Natural killer cell (primary cell): ENCODE measurements at regions not wholly inside any gene's neighbourhood (a gene's known extent, or its start where the extent isn't known, plus 50 kb on each side); places are given as distances from the start of the nearest gene placed in this dataset.

Experiments used
- ATAC-seq, 3 donors: fragments of 150-1000 bp in 2 of 3; fragments of 200-7000 bp in 1 of 3; cut with Tn5 transposase; 1 replicate in 1 of 3; 2 replicates in 2 of 3; pipeline ENCODE4 v1.10.0; 2021; ENCODE audit warnings: mild to moderate bottlenecking in 2 of 3, moderate library complexity in 2 of 3
- DNase-seq, 2 donors: peaks; one replicate each; pipeline versions ENCODE4 v3.0.0 to v3.0.0-alpha.2; 2013 to 2021; ENCODE audit warnings: mixed read lengths in 1 of 2
- H3K27ac ChIP-seq: one replicate; pipeline ENCODE4 v1.5.1; 2013; ENCODE audit warnings: mild to moderate bottlenecking, low read length
- H3K27me3 ChIP-seq: one replicate; pipeline ENCODE4 v1.6.1; 2013; ENCODE audit warnings: low read length; ENCODE audit not compliant: control insufficient read depth, insufficient read depth
- H3K36me3 ChIP-seq: one replicate; pipeline ENCODE4 v1.6.1; 2013; ENCODE audit warnings: low read length; ENCODE audit not compliant: control insufficient read depth, insufficient read depth
- H3K4me1 ChIP-seq: one replicate; pipeline ENCODE4 v1.6.1; 2013; ENCODE audit warnings: low read length; ENCODE audit not compliant: control insufficient read depth, insufficient read depth
- H3K4me3 ChIP-seq: one replicate; pipeline ENCODE4 v1.5.1; 2013; ENCODE audit warnings: low read length
- H3K9me3 ChIP-seq: one replicate; pipeline ENCODE4 v1.6.1; 2013; ENCODE audit warnings: low read length; ENCODE audit not compliant: control insufficient read depth, insufficient read depth
- H3K27ac Mint-ChIP-seq, 2 donors: one replicate each; pipeline ENCODE4 v1.8.0; 2022; ENCODE audit warnings: mild to moderate bottlenecking in 2 of 2, mixed read lengths in 2 of 2, moderate library complexity in 1 of 2
- H3K27me3 Mint-ChIP-seq, 2 donors: one replicate each; pipeline ENCODE4 v1.8.0; 2022; ENCODE audit warnings: low read depth in 2 of 2, mixed read lengths in 2 of 2
- H3K36me3 Mint-ChIP-seq: one replicate; pipeline ENCODE4 v1.8.0; 2022; ENCODE audit warnings: mixed read lengths
- H3K4me1 Mint-ChIP-seq, 2 donors: one replicate each; pipeline ENCODE4 v1.8.0; 2022; ENCODE audit warnings: mixed read lengths in 2 of 2
- H3K4me3 Mint-ChIP-seq: one replicate; pipeline ENCODE4 v1.8.0; 2022; ENCODE audit warnings: mild to moderate bottlenecking, moderate library complexity, mixed read lengths
- H3K9me3 Mint-ChIP-seq, 2 donors: one replicate each; pipeline ENCODE4 v1.8.0; 2022; ENCODE audit warnings: mixed read lengths in 2 of 2
- CTCF ChIP-seq: fragments of 200-600 bp; IDR thresholded peaks from one replicate; pipeline ENCODE4 v1.8.0; 2022; ENCODE audit warnings: antibody characterized with exemption
- WGBS: methylation state at CpG from one replicate; pipeline ENCODE4 v1.1.7; 2013; ENCODE audit warnings: missing lambda C conversion rate; ENCODE audit not compliant: insufficient coverage; 5-methylcytosine and 5-hydroxymethylcytosine counted together
- intact Hi-C: fragments of 100-400 bp; cut with micrococcal nuclease; formaldehyde crosslinking; loops from one replicate; pipeline ENCODE4 v1.14.2; 2022

GRCh38 chr7:109806548-109806947 is 1236.9 kb downstream of the DNAJB9 start:
- H3K27ac ChIP-seq: no peak overlapping the region
- H3K27me3 ChIP-seq: no peaks in the 10 kb centered on the region
- intact Hi-C loops: no loop called here
- H3K27ac Mint-ChIP-seq: no peak overlapping the region
- H3K36me3 ChIP-seq: no peaks in the 10 kb centered on the region
- no peak for DNase-seq
- no peaks in the 10 kb centered on the region for H3K4me1 ChIP-seq
- H3K9me3 ChIP-seq: no peaks in the 10 kb centered on the region
- no peak for TF ChIP-seq CTCF
- no peaks in the 10 kb centered on the region for H3K27me3 Mint-ChIP-seq
- no peak overlapping the region for H3K4me3 Mint-ChIP-seq
- no peaks in the 10 kb centered on the region for H3K36me3 Mint-ChIP-seq
- peaks cover 0 to 24% of the 10 kb centered on the region in 2 donors for H3K9me3 Mint-ChIP-seq
- no peak for ATAC-seq
- H3K4me3 ChIP-seq: no peak overlapping the region
- H3K4me1 Mint-ChIP-seq: no peaks in the 10 kb centered on the region

- TF ChIP-seq CTCF: no peak
- Mint-ChIP-seq H3K27ac (no peak overlapping the region), H3K4me3 (no peak overlapping the region)
Measured at GRCh38 chr7:109821156-109821555, 1251.5 kb downstream of the DNAJB9 start.

GRCh38 chr7:109834851-109835250 is 1256.1 kb upstream of the LRRN3 start:
- intact Hi-C loops: no loop called here
- Mint-ChIP-seq H3K27ac (no peak overlapping the region), H3K4me1 (no peaks in the 10 kb centered on the region), H3K9me3 (peaks cover 14 to 15% of the 10 kb centered on the region in 2 donors), H3K36me3 (peaks cover 13% of the 10 kb centered on the region), H3K27me3 (no peaks in the 10 kb centered on the region), H3K4me3 (no peak overlapping the region)
- TF ChIP-seq CTCF: no peak
- Histone ChIP-seq H3K27me3 (no peaks in the 10 kb centered on the region), H3K27ac (no peak overlapping the region), H3K4me3 (no peak overlapping the region), H3K4me1 (no peaks in the 10 kb centered on the region), H3K9me3 (no peaks in the 10 kb centered on the region), H3K36me3 (no peaks in the 10 kb centered on the region)
- DNase-seq (no peak), ATAC-seq (no peak)

More at GRCh38 chr7:109821156-109821555, 1251.5 kb downstream of the DNAJB9 start:
- ATAC-seq (no peak), DNase-seq (no peak)
- Histone ChIP-seq H3K4me3 (no peak overlapping the region), H3K36me3 (no peaks in the 10 kb centered on the region), H3K4me1 (no peaks in the 10 kb centered on the region), H3K27ac (no peak overlapping the region), H3K9me3 (peaks cover 8% of the 10 kb centered on the region), H3K27me3 (no peaks in the 10 kb centered on the region)
- Mint-ChIP-seq H3K4me1 (no peaks in the 10 kb centered on the region), H3K36me3 (no peaks in the 10 kb centered on the region), H3K9me3 (peaks cover 10 to 27% of the 10 kb centered on the region in 2 donors), H3K27me3 (no peaks in the 10 kb centered on the region)
- intact Hi-C loops: no loop called here
- WGBS: 90% methylated on average over 1 of the region's 2 CpGs

- Mint-ChIP-seq H3K4me1 (no peaks in the 10 kb centered on the region), H3K27me3 (no peaks in the 10 kb centered on the region), H3K27ac (no peak overlapping the region), H3K36me3 (peaks cover 13% of the 10 kb centered on the region), H3K9me3 (peaks cover 14 to 15% of the 10 kb centered on the region in 2 donors), H3K4me3 (no peak overlapping the region)
- TF ChIP-seq CTCF: no peak
- ATAC-seq: no peak
- H3K27ac ChIP-seq: no peak overlapping the region
- H3K27me3 ChIP-seq: no peaks in the 10 kb centered on the region
- no peaks in the 10 kb centered on the region for H3K4me1 ChIP-seq
- no peak for DNase-seq
- H3K9me3 ChIP-seq: no peaks in the 10 kb centered on the region
- intact Hi-C loops: no loop called here
- H3K4me3 ChIP-seq: no peak overlapping the region
- H3K36me3 ChIP-seq: no peaks in the 10 kb centered on the region
Measured at GRCh38 chr7:109835577-109835976, 1255.3 kb upstream of the LRRN3 start.
